ENCODE measurements at regions not wholly inside any gene's neighbourhood (a gene's known extent, or its start where the extent isn't known, plus 50 kb on each side); places are given as distances from the start of the nearest gene placed in this dataset.

DNA sequence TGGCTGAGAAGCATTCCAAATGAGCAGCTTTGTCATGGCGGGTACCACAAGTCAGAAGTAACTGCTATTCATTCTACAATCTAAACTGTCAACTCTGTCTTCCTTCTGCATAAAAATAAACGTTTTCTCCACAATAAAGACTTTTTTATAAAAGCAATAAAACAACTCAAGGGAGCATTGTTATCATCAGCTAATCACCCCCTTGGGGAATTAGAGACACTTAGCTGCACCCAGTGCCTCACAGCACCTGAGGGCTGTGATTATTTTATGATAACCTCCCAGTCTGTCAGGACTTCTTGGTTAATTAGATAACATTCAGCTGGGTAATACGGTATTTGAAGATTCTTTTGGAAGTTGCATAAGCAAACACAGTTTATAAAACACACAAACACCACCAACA, 155.6 kb downstream of the PPP1R3A start:
- no peak overlapping the region for H3K9ac ChIP-seq (ENCODE audit: low read depth, low read length)
- no peaks in the 10 kb centered on the region for H3K4me1 ChIP-seq (ENCODE audit: insufficient read depth, low read length)
- H3K4me2 ChIP-seq (ENCODE audit: insufficient read depth, low read length) = no peak overlapping the region
- no peak for DNase-seq
- no peak overlapping the region for H2AFZ ChIP-seq (ENCODE audit: low read depth, low read length)
- ATAC-seq (ENCODE audit: insufficient read depth, low read depth) = no peak
- no peak overlapping the region for H3K4me3 ChIP-seq (ENCODE audit: low read depth in 1 of 2, low read length in 2 of 2)
- no peaks in the 10 kb centered on the region for H3K79me2 ChIP-seq (ENCODE audit: insufficient read depth, low read length)
- no peak overlapping the region for H3K27ac ChIP-seq (ENCODE audit: low read length)
- TF ChIP-seq EZH2 (IDR thresholded peaks at IDR 0.05; ENCODE audit: borderline replicate concordance, low read depth, low read length, severe bottlenecking) = no peak
- no peaks in the 10 kb centered on the region for H3K27me3 ChIP-seq (ENCODE audit: insufficient read depth, low read length, poor library complexity)
- no peaks in the 10 kb centered on the region for H4K20me1 ChIP-seq (ENCODE audit: insufficient read depth, low read length)
- H3K9me3 ChIP-seq (ENCODE audit: insufficient read depth, low read length, severe bottlenecking) = no peaks in the 10 kb centered on the region
- no peaks in the 10 kb centered on the region for H3K36me3 ChIP-seq (ENCODE audit: insufficient read depth, low read length)

DNA sequence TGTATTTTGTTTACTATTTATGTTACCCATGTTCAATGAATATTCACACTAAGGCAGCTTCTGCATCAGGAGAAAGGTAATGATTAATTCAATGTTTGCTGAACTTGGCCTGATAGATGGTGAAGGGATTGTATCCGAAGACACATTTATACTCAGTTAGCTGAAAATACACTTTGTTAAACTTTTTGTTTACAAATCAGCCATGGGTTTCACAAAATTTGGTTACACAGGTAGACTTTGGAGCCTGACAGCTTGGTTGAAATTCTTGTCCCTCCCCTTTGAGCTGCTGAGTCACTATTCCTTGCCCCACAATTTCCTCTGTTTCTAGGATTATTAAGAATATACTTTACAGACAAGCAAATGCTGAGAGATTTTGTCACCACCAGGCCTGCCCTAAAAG, 162.6 kb downstream of the PPP1R3A start:
- TF ChIP-seq EZH2 (IDR thresholded peaks at IDR 0.05; ENCODE audit: borderline replicate concordance, low read depth, low read length, severe bottlenecking) (no peak), CTCF (IDR thresholded peaks at IDR 0.05; ENCODE audit: borderline replicate concordance, extremely low read depth, low read length, poor library complexity, severe bottlenecking) (no peak)
- Histone ChIP-seq H3K36me3 (ENCODE audit: insufficient read depth, low read length) (no peaks in the 10 kb centered on the region), H3K4me3 (ENCODE audit: low read depth in 1 of 2, low read length in 2 of 2) (no peak overlapping the region), H3K4me1 (ENCODE audit: insufficient read depth, low read length) (no peaks in the 10 kb centered on the region), H4K20me1 (ENCODE audit: insufficient read depth, low read length) (no peaks in the 10 kb centered on the region), H3K9me3 (ENCODE audit: insufficient read depth, low read length, severe bottlenecking) (no peaks in the 10 kb centered on the region), H3K79me2 (ENCODE audit: insufficient read depth, low read length) (no peaks in the 10 kb centered on the region), H3K27me3 (ENCODE audit: insufficient read depth, low read length, poor library complexity) (no peaks in the 10 kb centered on the region), H3K4me2 (ENCODE audit: insufficient read depth, low read length) (no peak overlapping the region), H3K9ac (ENCODE audit: low read depth, low read length) (no peak overlapping the region), H3K27ac (ENCODE audit: low read length) (no peak overlapping the region), H2AFZ (ENCODE audit: low read depth, low read length) (no peak overlapping the region)
- DNase-seq = no peak
- ATAC-seq (ENCODE audit: insufficient read depth, low read depth) = no peak

DNA sequence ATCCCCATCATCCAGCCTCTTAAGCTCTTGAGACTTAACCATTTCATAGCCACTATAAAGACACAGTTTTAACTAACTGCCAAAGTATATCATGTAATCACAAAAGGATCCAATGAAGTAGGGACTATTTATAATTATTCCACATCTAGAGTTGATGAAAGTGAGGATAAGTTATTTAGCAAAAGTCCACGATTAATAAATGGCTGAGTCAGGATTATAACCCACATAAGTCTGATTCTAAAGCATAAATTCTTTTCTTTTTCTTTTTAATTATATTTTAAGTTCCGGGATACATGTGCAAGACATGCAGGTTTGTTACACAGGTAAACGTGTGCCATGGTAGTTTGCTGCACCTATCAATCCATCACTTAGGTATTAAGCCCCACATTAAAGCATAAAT, 166.1 kb downstream of the PPP1R3A start:
- DNase-seq (no peak), ATAC-seq (ENCODE audit: insufficient read depth, low read depth) (no peak)
- Histone ChIP-seq H3K4me2 (ENCODE audit: insufficient read depth, low read length) (no peak overlapping the region), H3K79me2 (ENCODE audit: insufficient read depth, low read length) (no peaks in the 10 kb centered on the region), H4K20me1 (ENCODE audit: insufficient read depth, low read length) (no peaks in the 10 kb centered on the region), H3K36me3 (ENCODE audit: insufficient read depth, low read length) (no peaks in the 10 kb centered on the region), H3K9me3 (ENCODE audit: insufficient read depth, low read length, severe bottlenecking) (no peaks in the 10 kb centered on the region), H3K4me3 (ENCODE audit: low read depth in 1 of 2, low read length in 2 of 2) (no peak overlapping the region), H3K9ac (ENCODE audit: low read depth, low read length) (no peak overlapping the region), H3K27me3 (ENCODE audit: insufficient read depth, low read length, poor library complexity) (no peaks in the 10 kb centered on the region), H2AFZ (ENCODE audit: low read depth, low read length) (no peak overlapping the region), H3K27ac (ENCODE audit: low read length) (no peak overlapping the region), H3K4me1 (ENCODE audit: insufficient read depth, low read length) (no peaks in the 10 kb centered on the region)
- TF ChIP-seq EZH2 (IDR thresholded peaks at IDR 0.05; ENCODE audit: borderline replicate concordance, low read depth, low read length, severe bottlenecking) (no peak), CTCF (IDR thresholded peaks at IDR 0.05; ENCODE audit: borderline replicate concordance, extremely low read depth, low read length, poor library complexity, severe bottlenecking) (no peak)

- Histone ChIP-seq H2AFZ (ENCODE audit: low read depth, low read length) (no peak overlapping the region), H3K4me1 (ENCODE audit: insufficient read depth, low read length) (no peaks in the 10 kb centered on the region), H3K4me2 (ENCODE audit: insufficient read depth, low read length) (no peak overlapping the region), H3K27ac (ENCODE audit: low read length) (no peak overlapping the region), H3K27me3 (ENCODE audit: insufficient read depth, low read length, poor library complexity) (no peaks in the 10 kb centered on the region), H3K4me3 (ENCODE audit: low read depth in 1 of 2, low read length in 2 of 2) (no peak overlapping the region), H3K79me2 (ENCODE audit: insufficient read depth, low read length) (no peaks in the 10 kb centered on the region), H4K20me1 (ENCODE audit: insufficient read depth, low read length) (no peaks in the 10 kb centered on the region), H3K9me3 (ENCODE audit: insufficient read depth, low read length, severe bottlenecking) (no peaks in the 10 kb centered on the region), H3K36me3 (ENCODE audit: insufficient read depth, low read length) (no peaks in the 10 kb centered on the region), H3K9ac (ENCODE audit: low read depth, low read length) (no peak overlapping the region)
- no peak for TF ChIP-seq EZH2 (IDR thresholded peaks at IDR 0.05; ENCODE audit: borderline replicate concordance, low read depth, low read length, severe bottlenecking)
- no peak for TF ChIP-seq CTCF (IDR thresholded peaks at IDR 0.05; ENCODE audit: borderline replicate concordance, extremely low read depth, low read length, poor library complexity, severe bottlenecking)
- ATAC-seq (ENCODE audit: insufficient read depth, low read depth) = no peak
- no peak for DNase-seq
Measured at GRCh38 chr7:113752289-113752688, 166.5 kb downstream of the PPP1R3A start.

All from DND-41 (cell line).